ENCODE measurements at regions not wholly inside any gene's neighbourhood (a gene's known extent, or its start where the extent isn't known, plus 50 kb on each side); places are given as distances from the start of the nearest gene placed in this dataset.
"Not testable (repeated sequence)": the region's sequence is repeated elsewhere in the genome, so short reads cannot be mapped to it uniquely, and the experiment has no call there.

- DNase-seq (ENCODE audit: low read depth, low spot score), result no peak
- in situ Hi-C loops (cut with HindIII; ENCODE audit: low pct_unique_long_range_greater_than_20kb, low sequenced_read_pairs), result no loop called here
Measured at GRCh38 chr11:96736601-96737000, 346.8 kb downstream of the JRKL start.

GRCh38 chr11:96738311-96738710 lies 348.5 kb downstream of the JRKL start:
- in situ Hi-C loops (cut with HindIII; ENCODE audit: low pct_unique_long_range_greater_than_20kb, low sequenced_read_pairs), result no loop called here
- DNase-seq (ENCODE audit: low read depth, low spot score), result no peak

GRCh38 chr11:96741068-96741467 lies 351.3 kb downstream of the JRKL start:
- DNase-seq (ENCODE audit: low read depth, low spot score), result no peak
- in situ Hi-C loops (cut with HindIII; ENCODE audit: low pct_unique_long_range_greater_than_20kb, low sequenced_read_pairs), result no loop called here

- in situ Hi-C loops (cut with HindIII; ENCODE audit: low pct_unique_long_range_greater_than_20kb, low sequenced_read_pairs), result no loop called here
- DNase-seq (ENCODE audit: low read depth, low spot score), result no peak
Measured at GRCh38 chr11:96744697-96745096, 354.9 kb downstream of the JRKL start.

GRCh38 chr11:96748639-96749370 lies 359.0 kb downstream of the JRKL start:
- in situ Hi-C loops (cut with HindIII; ENCODE audit: low pct_unique_long_range_greater_than_20kb, low sequenced_read_pairs), result no loop called here
- no peak for DNase-seq (ENCODE audit: low read depth, low spot score)

- not testable (repeated sequence) for DNase-seq (ENCODE audit: low read depth, low spot score)
Measured at GRCh38 chr11:96751807-96752206, 362.0 kb downstream of the JRKL start.

GRCh38 chr11:96752221-96752620 lies 362.4 kb downstream of the JRKL start:
- in situ Hi-C loops (cut with HindIII; ENCODE audit: low pct_unique_long_range_greater_than_20kb, low sequenced_read_pairs), result no loop called here
- DNase-seq (ENCODE audit: low read depth, low spot score), result no peak

More at GRCh38 chr11:96751807-96752206, 362.0 kb downstream of the JRKL start:
- in situ Hi-C loops (cut with HindIII; ENCODE audit: low pct_unique_long_range_greater_than_20kb, low sequenced_read_pairs), result not testable (repeated sequence)

GRCh38 chr11:96753997-96754396 lies 364.2 kb downstream of the JRKL start:
- in situ Hi-C loops (cut with HindIII; ENCODE audit: low pct_unique_long_range_greater_than_20kb, low sequenced_read_pairs), result no loop called here
- DNase-seq (ENCODE audit: low read depth, low spot score), result no peak

GRCh38 chr11:96755209-96755608 lies 365.4 kb downstream of the JRKL start:
- no peak for DNase-seq (ENCODE audit: low read depth, low spot score)
- in situ Hi-C loops (cut with HindIII; ENCODE audit: low pct_unique_long_range_greater_than_20kb, low sequenced_read_pairs), result no loop called here

GRCh38 chr11:96755752-96756151 lies 365.9 kb downstream of the JRKL start:
- in situ Hi-C loops (cut with HindIII; ENCODE audit: low pct_unique_long_range_greater_than_20kb, low sequenced_read_pairs), result no loop called here
- no peak for DNase-seq (ENCODE audit: low read depth, low spot score)

- DNase-seq (ENCODE audit: low read depth, low spot score), result no peak
- in situ Hi-C loops (cut with HindIII; ENCODE audit: low pct_unique_long_range_greater_than_20kb, low sequenced_read_pairs), result no loop called here
Measured at GRCh38 chr11:96758957-96759356, 369.1 kb downstream of the JRKL start.

GRCh38 chr11:96760306-96760705 lies 370.5 kb downstream of the JRKL start:
- in situ Hi-C loops (cut with HindIII; ENCODE audit: low pct_unique_long_range_greater_than_20kb, low sequenced_read_pairs), result no loop called here
- no peak for DNase-seq (ENCODE audit: low read depth, low spot score)

GRCh38 chr11:96760815-96761214 lies 371.0 kb downstream of the JRKL start:
- in situ Hi-C loops (cut with HindIII; ENCODE audit: low pct_unique_long_range_greater_than_20kb, low sequenced_read_pairs), result no loop called here

GRCh38 chr11:96761451-96761850 lies 371.6 kb downstream of the JRKL start:
- no peak for DNase-seq (ENCODE audit: low read depth, low spot score)
- in situ Hi-C loops (cut with HindIII; ENCODE audit: low pct_unique_long_range_greater_than_20kb, low sequenced_read_pairs), result no loop called here

More at GRCh38 chr11:96760815-96761214, 371.0 kb downstream of the JRKL start:
- no peak for DNase-seq (ENCODE audit: low read depth, low spot score)

GRCh38 chr11:96763244-96763643 lies 373.4 kb downstream of the JRKL start:
- DNase-seq (ENCODE audit: low read depth, low spot score), result no peak
- in situ Hi-C loops (cut with HindIII; ENCODE audit: low pct_unique_long_range_greater_than_20kb, low sequenced_read_pairs), result no loop called here

- in situ Hi-C loops (cut with HindIII; ENCODE audit: low pct_unique_long_range_greater_than_20kb, low sequenced_read_pairs), result no loop called here
- DNase-seq (ENCODE audit: low read depth, low spot score), result no peak
Measured at GRCh38 chr11:96778272-96778671, 388.5 kb downstream of the JRKL start.

- in situ Hi-C loops (cut with HindIII; ENCODE audit: low pct_unique_long_range_greater_than_20kb, low sequenced_read_pairs), result no loop called here
- DNase-seq (ENCODE audit: low read depth, low spot score), result no peak
Measured at GRCh38 chr11:96779030-96779429, 389.2 kb downstream of the JRKL start.

GRCh38 chr11:96781082-96781481 lies 391.3 kb downstream of the JRKL start:
- DNase-seq (ENCODE audit: low read depth, low spot score), result no peak
- in situ Hi-C loops (cut with HindIII; ENCODE audit: low pct_unique_long_range_greater_than_20kb, low sequenced_read_pairs), result no loop called here

GRCh38 chr11:96782632-96783031 lies 392.8 kb downstream of the JRKL start:
- in situ Hi-C loops (cut with HindIII; ENCODE audit: low pct_unique_long_range_greater_than_20kb, low sequenced_read_pairs), result no loop called here
- no peak for DNase-seq (ENCODE audit: low read depth, low spot score)

- in situ Hi-C loops (cut with HindIII; ENCODE audit: low pct_unique_long_range_greater_than_20kb, low sequenced_read_pairs), result no loop called here
- DNase-seq (ENCODE audit: low read depth, low spot score), result no peak
Measured at GRCh38 chr11:96783311-96783710, 393.5 kb downstream of the JRKL start.
